ENCODE measurements at regions not wholly inside any gene's neighbourhood (a gene's known extent, or its start where the extent isn't known, plus 50 kb on each side); places are given as distances from the start of the nearest gene placed in this dataset.
A peak's percentile ranks its signal among the peaks of the same experiment; 100 is the strongest.

DNA sequence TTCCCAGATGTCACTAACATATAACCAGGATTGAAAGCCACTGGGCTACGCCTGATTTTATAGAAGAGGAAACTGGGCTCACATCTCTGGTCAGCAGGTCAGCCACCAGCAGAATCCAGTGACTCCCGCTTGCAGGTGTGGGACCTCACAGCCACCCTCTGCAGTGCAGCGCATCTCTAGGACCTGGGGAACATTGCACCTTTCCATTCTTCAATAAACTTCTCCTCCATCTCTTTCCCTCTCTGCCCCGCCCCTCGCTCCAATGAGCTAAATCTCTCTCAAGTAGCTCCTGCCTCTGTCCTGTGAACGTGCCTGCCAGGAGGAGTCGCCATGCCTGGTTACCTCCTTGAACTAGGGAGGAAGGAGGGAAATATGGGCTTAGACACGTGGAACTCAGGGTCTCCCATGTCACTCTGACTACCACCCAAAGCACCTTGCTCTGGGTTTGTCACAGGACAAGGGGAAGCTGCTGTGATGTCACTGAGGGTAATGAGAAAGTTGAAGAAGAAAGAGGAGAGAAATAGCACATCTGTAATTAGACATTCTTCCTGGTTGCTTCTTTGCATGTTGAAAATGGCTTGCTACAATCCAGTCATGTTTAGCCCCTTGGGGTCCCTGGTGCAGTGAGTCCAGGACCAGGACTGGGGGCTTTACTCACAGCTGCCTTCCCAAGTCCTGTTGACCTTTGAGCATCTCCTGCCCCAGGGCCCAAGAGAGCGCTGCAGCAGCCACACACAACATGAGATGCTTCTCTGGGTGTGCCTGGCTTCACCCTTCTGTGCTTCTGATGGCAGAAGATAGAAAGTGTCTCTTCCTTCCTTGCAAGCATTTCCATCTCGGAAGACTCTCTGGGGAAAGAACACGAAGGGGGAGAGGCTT, 469.4 kb downstream of the PREX1 start:
- Histone ChIP-seq H3K27me3 (ENCODE audit: control insufficient read depth, insufficient read depth, low read length) (no peaks in the 10 kb centered on the region), H3K36me3 (ENCODE audit: control insufficient read depth, insufficient read depth, low read length) (no peaks in the 10 kb centered on the region), H3K4me3 (ENCODE audit: low read length) (no peak overlapping the region), H3K9me3 (ENCODE audit: control insufficient read depth, insufficient read depth, low read length) (no peaks in the 10 kb centered on the region), H3K4me1 (ENCODE audit: control insufficient read depth, insufficient read depth, low read length) (no peaks in the 10 kb centered on the region), H3K27ac (ENCODE audit: low read length) (no peak overlapping the region)
- no peak for DNase-seq (ENCODE audit: low read depth, low spot score)
- no CpG with 5 or more reads among the region's 11 CpGs for WGBS (ENCODE audit: insufficient coverage, insufficient read length)

GRCh38 chr20:48357714-48358113, 470.1 kb downstream of the PREX1 start:
- Histone ChIP-seq H3K4me1 (ENCODE audit: control insufficient read depth, insufficient read depth, low read length) (no peaks in the 10 kb centered on the region), H3K4me3 (ENCODE audit: low read length) (no peak overlapping the region), H3K27ac (ENCODE audit: low read length) (no peak overlapping the region), H3K27me3 (ENCODE audit: control insufficient read depth, insufficient read depth, low read length) (no peaks in the 10 kb centered on the region), H3K9me3 (ENCODE audit: control insufficient read depth, insufficient read depth, low read length) (no peaks in the 10 kb centered on the region), H3K36me3 (ENCODE audit: control insufficient read depth, insufficient read depth, low read length) (no peaks in the 10 kb centered on the region)
- no peak for DNase-seq (ENCODE audit: low read depth, low spot score)
- no CpG with 5 or more reads among the region's 4 CpGs for WGBS (ENCODE audit: insufficient coverage, insufficient read length)

- H3K27me3 ChIP-seq (ENCODE audit: control insufficient read depth, insufficient read depth, low read length) = no peaks in the 10 kb centered on the region
- H3K4me1 ChIP-seq (ENCODE audit: control insufficient read depth, insufficient read depth, low read length) = no peaks in the 10 kb centered on the region
- no peaks in the 10 kb centered on the region for H3K36me3 ChIP-seq (ENCODE audit: control insufficient read depth, insufficient read depth, low read length)
- no peaks in the 10 kb centered on the region for H3K9me3 ChIP-seq (ENCODE audit: control insufficient read depth, insufficient read depth, low read length)
- no peak overlapping the region for H3K4me3 ChIP-seq (ENCODE audit: low read length)
- no peak for DNase-seq (ENCODE audit: low read depth, low spot score)
- no peak overlapping the region for H3K27ac ChIP-seq (ENCODE audit: low read length)
- no CpG with 5 or more reads among the region's 1 CpG for WGBS (ENCODE audit: insufficient coverage, insufficient read length)
Measured at GRCh38 chr20:48354903-48355302, 472.9 kb downstream of the PREX1 start.

GRCh38 chr20:48354320-48354876, 473.4 kb downstream of the PREX1 start:
- no CpG with 5 or more reads among the region's 2 CpGs for WGBS (ENCODE audit: insufficient coverage, insufficient read length)
- no peak overlapping the region for H3K4me3 ChIP-seq (ENCODE audit: low read length)
- no peaks in the 10 kb centered on the region for H3K36me3 ChIP-seq (ENCODE audit: control insufficient read depth, insufficient read depth, low read length)
- H3K27me3 ChIP-seq (ENCODE audit: control insufficient read depth, insufficient read depth, low read length) = no peaks in the 10 kb centered on the region
- DNase-seq (ENCODE audit: low read depth, low spot score) = no peak
- no peaks in the 10 kb centered on the region for H3K9me3 ChIP-seq (ENCODE audit: control insufficient read depth, insufficient read depth, low read length)
- no peak overlapping the region for H3K27ac ChIP-seq (ENCODE audit: low read length)
- H3K4me1 ChIP-seq (ENCODE audit: control insufficient read depth, insufficient read depth, low read length) = no peaks in the 10 kb centered on the region

DNA sequence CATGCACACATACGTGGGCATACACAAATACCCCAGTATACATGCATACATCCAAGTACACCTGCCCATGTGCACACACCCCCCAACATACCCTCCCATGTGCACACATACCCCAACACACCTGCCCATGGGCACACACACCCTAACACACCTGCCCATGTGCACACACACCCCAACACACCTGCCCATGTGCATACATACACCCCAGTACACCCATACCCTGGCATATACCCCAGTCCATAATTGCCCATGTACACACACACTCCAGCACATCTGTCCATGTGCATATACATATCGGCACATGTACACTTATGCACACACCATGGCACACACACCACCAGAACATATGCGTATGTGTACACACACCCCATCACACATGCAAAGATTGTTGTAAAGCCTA, 475.2 kb downstream of the PREX1 start:
- Histone ChIP-seq H3K4me3 (ENCODE audit: low read length) (no peak overlapping the region), H3K4me1 (ENCODE audit: control insufficient read depth, insufficient read depth, low read length) (no peaks in the 10 kb centered on the region), H3K9me3 (ENCODE audit: control insufficient read depth, insufficient read depth, low read length) (no peaks in the 10 kb centered on the region), H3K27me3 (ENCODE audit: control insufficient read depth, insufficient read depth, low read length) (no peaks in the 10 kb centered on the region), H3K36me3 (ENCODE audit: control insufficient read depth, insufficient read depth, low read length) (no peaks in the 10 kb centered on the region), H3K27ac (ENCODE audit: low read length) (no peak overlapping the region)
- no CpG with 5 or more reads among the region's 3 CpGs for WGBS (ENCODE audit: insufficient coverage, insufficient read length)
- DNase-seq (ENCODE audit: low read depth, low spot score) = no peak

GRCh38 chr20:48352042-48352441, 475.8 kb downstream of the PREX1 start:
- no peaks in the 10 kb centered on the region for H3K27me3 ChIP-seq (ENCODE audit: control insufficient read depth, insufficient read depth, low read length)
- no CpG with 5 or more reads among the region's 2 CpGs for WGBS (ENCODE audit: insufficient coverage, insufficient read length)

DNA sequence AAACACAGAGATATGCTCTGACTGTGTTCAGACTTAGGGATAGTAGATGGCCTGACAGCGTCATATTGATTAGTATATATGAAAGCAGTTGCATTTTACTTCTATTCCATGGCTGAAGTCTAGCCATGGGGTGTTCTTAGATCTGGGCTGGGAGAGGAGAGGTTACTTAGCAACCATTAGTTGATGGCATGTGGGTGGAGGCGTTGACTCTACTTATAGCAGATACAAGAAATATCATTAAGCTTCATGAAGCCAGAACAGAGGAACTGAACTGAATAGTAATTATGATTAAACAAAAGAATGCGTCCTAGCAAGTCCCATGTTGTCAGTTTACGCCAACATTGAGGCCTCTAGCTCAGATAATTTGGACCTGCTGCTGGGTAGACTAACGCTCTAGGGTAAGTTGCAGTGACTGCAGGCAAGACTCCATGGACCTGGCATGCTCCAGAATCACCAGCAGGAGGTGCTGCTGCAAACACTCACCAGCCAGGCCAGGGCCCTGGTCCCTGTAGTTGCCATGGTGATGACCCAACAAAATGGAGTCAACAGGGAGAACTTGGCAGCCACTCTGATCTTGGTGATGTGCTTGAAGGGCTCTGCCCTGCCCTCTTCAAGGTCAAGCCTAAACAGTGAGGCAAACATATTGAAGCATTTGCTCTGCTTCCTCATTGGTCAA, 477.3 kb downstream of the PREX1 start:
- WGBS (ENCODE audit: insufficient coverage, insufficient read length) = no CpG with 5 or more reads among the region's 5 CpGs

More at GRCh38 chr20:48352042-48352441, 475.8 kb downstream of the PREX1 start:
- H3K9me3 ChIP-seq (ENCODE audit: control insufficient read depth, insufficient read depth, low read length) = no peaks in the 10 kb centered on the region
- DNase-seq (ENCODE audit: low read depth, low spot score) = no peak
- no peaks in the 10 kb centered on the region for H3K36me3 ChIP-seq (ENCODE audit: control insufficient read depth, insufficient read depth, low read length)
- H3K4me3 ChIP-seq (ENCODE audit: low read length) = no peak overlapping the region
- no peak overlapping the region for H3K27ac ChIP-seq (ENCODE audit: low read length)
- no peaks in the 10 kb centered on the region for H3K4me1 ChIP-seq (ENCODE audit: control insufficient read depth, insufficient read depth, low read length)

GRCh38 chr20:48349656-48350055, 478.1 kb downstream of the PREX1 start:
- H3K36me3 ChIP-seq (ENCODE audit: control insufficient read depth, insufficient read depth, low read length) = no peaks in the 10 kb centered on the region
- H3K4me1 ChIP-seq (ENCODE audit: control insufficient read depth, insufficient read depth, low read length) = no peaks in the 10 kb centered on the region
- DNase-seq (ENCODE audit: low read depth, low spot score) = no peak
- H3K9me3 ChIP-seq (ENCODE audit: control insufficient read depth, insufficient read depth, low read length) = no peaks in the 10 kb centered on the region
- H3K4me3 ChIP-seq (ENCODE audit: low read length) = no peak overlapping the region
- no CpG with 5 or more reads among the region's 4 CpGs for WGBS (ENCODE audit: insufficient coverage, insufficient read length)
- H3K27ac ChIP-seq (ENCODE audit: low read length) = no peak overlapping the region
- no peaks in the 10 kb centered on the region for H3K27me3 ChIP-seq (ENCODE audit: control insufficient read depth, insufficient read depth, low read length)

More for the DNA sequence above, 477.3 kb downstream of the PREX1 start:
- no peak overlapping the region for H3K27ac ChIP-seq (ENCODE audit: low read length)
- H3K9me3 ChIP-seq (ENCODE audit: control insufficient read depth, insufficient read depth, low read length) = no peaks in the 10 kb centered on the region
- no peaks in the 10 kb centered on the region for H3K27me3 ChIP-seq (ENCODE audit: control insufficient read depth, insufficient read depth, low read length)
- no peak overlapping the region for H3K4me3 ChIP-seq (ENCODE audit: low read length)
- DNase-seq (ENCODE audit: low read depth, low spot score) = peak; percentile 63
- no peaks in the 10 kb centered on the region for H3K4me1 ChIP-seq (ENCODE audit: control insufficient read depth, insufficient read depth, low read length)
- H3K36me3 ChIP-seq (ENCODE audit: control insufficient read depth, insufficient read depth, low read length) = no peaks in the 10 kb centered on the region

- H3K4me3 ChIP-seq (ENCODE audit: low read length) = no peak overlapping the region
- no peaks in the 10 kb centered on the region for H3K9me3 ChIP-seq (ENCODE audit: control insufficient read depth, insufficient read depth, low read length)
- WGBS (ENCODE audit: insufficient coverage, insufficient read length) = no CpG with 5 or more reads among the region's 3 CpGs
- no peaks in the 10 kb centered on the region for H3K4me1 ChIP-seq (ENCODE audit: control insufficient read depth, insufficient read depth, low read length)
- DNase-seq (ENCODE audit: low read depth, low spot score) = no peak
- no peaks in the 10 kb centered on the region for H3K36me3 ChIP-seq (ENCODE audit: control insufficient read depth, insufficient read depth, low read length)
- no peaks in the 10 kb centered on the region for H3K27me3 ChIP-seq (ENCODE audit: control insufficient read depth, insufficient read depth, low read length)
- no peak overlapping the region for H3K27ac ChIP-seq (ENCODE audit: low read length)
Measured at GRCh38 chr20:48348022-48348421, 479.8 kb downstream of the PREX1 start.

DNA sequence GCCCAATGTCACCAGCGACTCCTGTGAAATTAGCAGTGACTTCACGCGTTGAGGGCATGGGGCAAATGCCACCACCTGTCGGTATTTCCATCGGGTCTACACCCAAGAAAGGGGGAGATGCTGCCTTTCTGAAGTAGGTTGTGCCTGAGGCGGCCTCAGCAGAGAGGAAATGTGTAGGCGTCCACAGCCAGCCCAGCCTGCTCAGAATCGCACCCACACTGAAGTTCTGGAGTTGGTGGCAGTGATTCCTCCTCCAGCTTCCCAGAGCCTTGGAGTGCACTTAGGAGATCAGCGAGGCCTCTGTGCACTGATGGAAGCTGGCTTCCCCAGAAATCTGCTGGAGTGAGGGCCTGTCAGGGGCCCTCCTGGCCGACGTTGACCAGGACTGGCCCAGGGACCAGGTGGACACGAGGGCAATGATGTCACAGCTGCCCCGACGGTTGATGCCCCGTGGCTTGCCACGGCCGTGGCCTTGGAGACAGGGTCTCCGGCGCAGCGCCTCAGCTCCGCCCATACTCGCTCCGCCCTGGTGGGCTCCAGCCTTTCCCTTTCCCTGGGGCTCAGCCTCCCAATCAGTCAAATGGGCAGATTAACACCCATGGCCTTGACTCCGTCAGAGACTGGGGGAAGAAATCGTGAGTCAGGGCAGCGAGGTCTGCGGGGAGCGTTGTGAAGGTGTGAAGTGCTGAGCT, 484.8 kb downstream of the PREX1 start:
- WGBS (ENCODE audit: insufficient coverage, insufficient read length) = no CpG with 5 or more reads among the region's 28 CpGs

More for the DNA sequence above, 484.8 kb downstream of the PREX1 start:
- Histone ChIP-seq H3K9me3 (ENCODE audit: control insufficient read depth, insufficient read depth, low read length) (no peaks in the 10 kb centered on the region), H3K27ac (ENCODE audit: low read length) (no peak overlapping the region), H3K4me1 (ENCODE audit: control insufficient read depth, insufficient read depth, low read length) (no peaks in the 10 kb centered on the region), H3K27me3 (ENCODE audit: control insufficient read depth, insufficient read depth, low read length) (no peaks in the 10 kb centered on the region), H3K4me3 (ENCODE audit: low read length) (no peak overlapping the region), H3K36me3 (ENCODE audit: control insufficient read depth, insufficient read depth, low read length) (no peaks in the 10 kb centered on the region)
- no peak for DNase-seq (ENCODE audit: low read depth, low spot score)
